Stomach (tissue), 8 donors: ENCODE measurements at regions not wholly inside any gene's neighbourhood (a gene's known extent, or its start where the extent isn't known, plus 50 kb on each side); places are given as distances from the start of the nearest gene placed in this dataset.

Experiments used
- DNase-seq, 2 donors: peaks; one replicate each; pipeline versions ENCODE4 v3.0.0 to v3.0.0-alpha.2; 2013 to 2019
- H3K27ac ChIP-seq, 5 donors: fragments of 200-600 bp in 4 of 5; sonication (generic) in 4 of 5; one replicate each; pipeline ENCODE4 v1.5.1; 2013 to 2019; ENCODE audit warnings: mild to moderate bottlenecking in 1 of 5, moderate library complexity in 1 of 5
- H3K27me3 ChIP-seq, 3 donors: fragments of 200-600 bp; sonication (generic); one replicate each; pipeline ENCODE4 v1.5.1; 2017 to 2019; ENCODE audit warnings: mixed run types in 1 of 3
- H3K36me3 ChIP-seq, 4 donors: fragments of 200-600 bp; sonication (generic); 1 replicate in 3 of 4; 2 replicates in 1 of 4; pipeline ENCODE4 v1.5.1; 2016 to 2019
- H3K4me1 ChIP-seq, 4 donors: fragments of 200-600 bp; sonication (generic); one replicate each; pipeline ENCODE4 v1.5.1; 2016 to 2019
- H3K4me3 ChIP-seq, 4 donors: fragments of 200-600 bp; sonication (generic) in 3 of 4; one replicate each; pipeline ENCODE4 v1.5.1; 2016 to 2019; ENCODE audit warnings: mild to moderate bottlenecking in 1 of 4
- H3K9me3 ChIP-seq, 4 donors: fragments of 200-600 bp; sonication (generic); one replicate each; pipeline ENCODE4 v1.5.1; 2016 to 2019
- CTCF ChIP-seq, 7 experiments: fragments of 450-650 bp in 4 of 7; fragments of 200-600 bp in 3 of 7; sonication (generic) in 3 of 7; IDR thresholded peaks; one replicate each; pipeline ENCODE4 v1.5.1; 2016 to 2019; ENCODE audit warnings: antibody characterized with exemption in 7 of 7, control low read depth in 2 of 7, mild to moderate bottlenecking in 1 of 7
- EP300 ChIP-seq: sonication (generic); formaldehyde crosslinking; IDR thresholded peaks from one replicate; pipeline ENCODE4 v1.6.1; 2017; ENCODE audit warnings: antibody characterized with exemption
- POLR2A ChIP-seq, 4 donors: fragments of 450-650 bp; IDR thresholded peaks; one replicate each; pipeline ENCODE4 v1.6.1; 2016; ENCODE audit warnings: antibody characterized with exemption in 4 of 4, control low read depth in 2 of 4, mild to moderate bottlenecking in 1 of 4, moderate library complexity in 1 of 4
- POLR2AphosphoS5 ChIP-seq, 3 donors: sonication (generic); formaldehyde crosslinking; IDR thresholded peaks; one replicate each; pipeline ENCODE4 v1.6.1; 2016; ENCODE audit warnings: antibody characterized with exemption in 3 of 3
- WGBS, 5 donors: extraction: QIAGEN DNeasy Blood & Tissue Kit in 3 of 5; methylation state at CpG; one replicate each; pipeline versions ENCODE4 v1.1.5 to v1.1.7; 2013 to 2018; 5-methylcytosine and 5-hydroxymethylcytosine counted together
- intact Hi-C: fragments of 100-400 bp; cut with DNase I; formaldehyde crosslinking; loops from one replicate; pipeline ENCODE4 v1.15.1; 2023; ENCODE audit warnings: low total_unique reads
- donor health status: healthy with polysubstance abuse.
- donor health status: Bipolar disorder and iron deficiency.
- donor health status: healthy.

- H3K27me3 ChIP-seq, result peaks cover 0 to 10% (median 0%) of the 10 kb centered on the region in 3 donors
- no peak overlapping the region for H3K4me3 ChIP-seq
- TF ChIP-seq POLR2AphosphoS5 (IDR thresholded peaks at IDR 0.05), result no peak
- intact Hi-C loops, result no loop called here
- 82 to 89% (median 85%) methylated on average over 11 of the region's 11 CpGs for WGBS, 5 donors
- peaks cover 0 to 10% (median 2%) of the 10 kb centered on the region in 4 donors for H3K9me3 ChIP-seq
- no peak overlapping the region for H3K27ac ChIP-seq
- H3K4me1 ChIP-seq, result no peaks in the 10 kb centered on the region
- no peaks in the 10 kb centered on the region for H3K36me3 ChIP-seq
- DNase-seq, result peak in 1 of 2 donors; percentile 16
These were observed 251.7 kb upstream of the B3GAT1 start for GRCh38 chr11:134663506-134664313.

DNA sequence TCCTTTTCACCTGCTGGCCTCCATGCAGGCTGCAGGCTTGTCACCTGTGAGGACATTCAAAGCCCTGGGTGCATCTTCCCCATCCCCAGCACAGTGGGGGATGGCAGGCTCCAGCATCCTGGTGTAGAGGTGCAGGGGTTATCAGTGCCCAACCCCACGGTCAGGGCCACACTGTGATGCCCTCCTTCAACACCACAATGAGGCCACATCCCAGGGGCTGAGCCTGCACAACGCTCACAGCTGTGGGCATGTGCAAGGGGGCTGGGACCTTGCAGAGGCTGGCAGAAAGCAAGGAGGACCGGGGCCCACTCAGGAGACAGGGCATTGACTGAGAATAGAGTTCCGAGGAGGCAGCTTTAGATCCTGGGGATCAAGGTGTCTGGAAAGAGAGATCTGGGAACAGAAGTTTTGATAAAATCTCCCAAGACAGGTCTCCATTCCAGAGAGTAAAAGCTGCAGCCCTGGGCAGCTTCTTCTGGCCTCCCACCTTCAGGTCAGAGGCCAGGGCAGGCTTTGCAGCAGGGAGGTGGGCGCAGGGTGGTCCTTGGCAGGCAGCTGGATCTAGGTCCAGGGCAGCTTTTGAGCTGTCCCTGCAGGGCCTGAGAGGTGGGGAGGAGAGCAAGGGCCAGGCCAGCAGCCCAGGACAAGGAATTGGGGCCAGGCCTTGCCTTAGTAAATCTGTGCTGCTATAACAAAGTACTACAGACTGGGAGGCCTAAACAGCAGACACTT, 250.8 kb upstream of the B3GAT1 start:
- Histone ChIP-seq H3K27me3 (peaks cover 0 to 4% (median 0%) of the 10 kb centered on the region in 3 donors), H3K4me1 (no peaks in the 10 kb centered on the region), H3K36me3 (no peaks in the 10 kb centered on the region), H3K27ac (no peak overlapping the region), H3K9me3 (peaks cover 0 to 10% (median 2%) of the 10 kb centered on the region in 4 donors), H3K4me3 (no peak overlapping the region)
- 67 to 79% (median 74%) methylated on average over 4 to 5 of the region's 5 CpGs for WGBS, 5 donors
- DNase-seq, result peak in 1 of 2 donors; percentile 20
- TF ChIP-seq POLR2AphosphoS5 (IDR thresholded peaks at IDR 0.05), result no peak
- TF ChIP-seq POLR2A (IDR thresholded peaks at IDR 0.05), result no peak
- TF ChIP-seq CTCF (IDR thresholded peaks at IDR 0.05), result no peak
- TF ChIP-seq EP300, result no peak
- intact Hi-C loops, result no loop called here

DNA sequence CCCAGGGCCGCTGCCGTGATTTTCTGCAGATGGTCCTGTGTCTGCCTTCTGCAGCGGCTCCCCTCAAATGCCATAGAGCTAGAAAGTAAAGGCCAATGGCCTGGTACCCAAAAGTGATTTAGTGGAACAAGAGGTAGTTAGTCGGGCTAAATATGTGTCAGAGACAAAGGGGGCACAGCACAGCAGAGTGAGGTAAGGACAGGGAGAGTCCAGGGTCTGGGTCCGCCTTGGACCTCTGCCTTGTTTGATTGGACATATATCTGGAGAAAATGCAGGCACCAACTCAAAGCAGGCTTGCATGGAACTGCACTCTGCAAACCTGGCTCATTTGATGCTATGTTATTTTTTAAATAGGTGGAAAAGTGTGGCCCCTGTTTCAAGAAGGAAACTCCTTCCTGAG, 249.6 kb upstream of the B3GAT1 start:
- TF ChIP-seq CTCF (IDR thresholded peaks at IDR 0.05) (no peak), EP300 (no peak), POLR2A (IDR thresholded peaks at IDR 0.05) (no peak)
- Histone ChIP-seq H3K4me1 (no peaks in the 10 kb centered on the region), H3K4me3 (no peak overlapping the region), H3K27me3 (peaks cover 0 to 12% (median 0%) of the 10 kb centered on the region in 3 donors), H3K36me3 (no peaks in the 10 kb centered on the region), H3K9me3 (peaks cover 0 to 10% (median 2%) of the 10 kb centered on the region in 4 donors), H3K27ac (no peak overlapping the region)
- peak in 1 of 2 donors; percentile 11 for DNase-seq
- WGBS, 5 donors, result 83 to 93% (median 85%) methylated on average over 5 of the region's 5 CpGs
- intact Hi-C loops, result no loop called here

DNA sequence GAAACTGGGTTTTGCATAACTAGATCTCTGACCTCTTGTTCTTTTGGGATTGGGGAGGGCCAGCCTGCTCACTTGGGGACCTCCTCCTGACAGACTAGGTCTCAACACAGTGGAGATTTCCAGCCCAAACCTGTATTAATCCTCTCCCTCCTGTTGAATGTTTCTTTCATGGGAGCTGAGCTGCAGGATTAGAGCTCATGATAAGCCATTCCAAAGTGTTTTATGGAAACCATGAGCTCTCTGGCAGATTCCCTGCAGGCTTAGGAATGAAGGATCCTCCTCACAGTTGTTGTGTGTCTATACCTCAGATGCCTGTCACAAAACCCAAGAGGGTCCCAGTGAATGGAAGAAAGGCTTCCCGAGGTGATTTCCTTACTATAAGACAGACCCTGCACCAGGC, 248.4 kb upstream of the B3GAT1 start:
- WGBS, 5 donors, result 47 to 84% (median 71%) methylated on average over 1 of the region's 1 CpG

More for the DNA sequence above, 248.4 kb upstream of the B3GAT1 start:
- peaks cover 0 to 16% (median 0%) of the 10 kb centered on the region in 3 donors for H3K27me3 ChIP-seq
- no peaks in the 10 kb centered on the region for H3K36me3 ChIP-seq
- H3K4me3 ChIP-seq, result no peak overlapping the region
- no peaks in the 10 kb centered on the region for H3K4me1 ChIP-seq
- intact Hi-C loops, result no loop called here
- H3K9me3 ChIP-seq, result peaks cover 0 to 10% (median 2%) of the 10 kb centered on the region in 4 donors
- TF ChIP-seq POLR2AphosphoS5 (IDR thresholded peaks at IDR 0.05) (no peak), CTCF (IDR thresholded peaks at IDR 0.05) (no peak), POLR2A (IDR thresholded peaks at IDR 0.05) (no peak), EP300 (no peak)
- no peak for DNase-seq
- H3K27ac ChIP-seq, result no peak overlapping the region
